Gastrocnemius medialis (tissue), 4 donors: ENCODE measurements at regions not wholly inside any gene's neighbourhood (a gene's known extent, or its start where the extent isn't known, plus 50 kb on each side); places are given as distances from the start of the nearest gene placed in this dataset.

Source experiments
- ATAC-seq, 2 donors: fragments of 150-250 bp; one replicate each; pipeline ENCODE4 v1.9.1; 2016
- DNase-seq, 2 donors: peaks; one replicate each; pipeline ENCODE4 v3.0.0-alpha.2; 2019
- H3K27ac ChIP-seq, 4 donors: fragments of 200-600 bp; sonication (generic); 1 replicate in 1 of 4; 2 replicates in 3 of 4; pipeline ENCODE4 v1.5.1; 2016 to 2018; ENCODE audit warnings: mild to moderate bottlenecking in 2 of 4, moderate library complexity in 1 of 4
- H3K27me3 ChIP-seq, 3 donors: fragments of 200-600 bp; sonication (generic) in 2 of 3; 1 replicate in 1 of 3; 2 replicates in 2 of 3; pipeline versions ENCODE4 v1.5.1 to v1.6.0; 2016 to 2019; ENCODE audit warnings: mild to moderate bottlenecking in 1 of 3, moderate library complexity in 1 of 3
- H3K36me3 ChIP-seq, 2 donors: fragments of 200-600 bp; sonication (generic) in 1 of 2; one replicate each; pipeline ENCODE4 v1.5.1; 2017 to 2018
- H3K4me1 ChIP-seq, 2 donors: fragments of 200-600 bp; sonication (generic) in 1 of 2; one replicate each; pipeline ENCODE4 v1.5.1; 2016 to 2017; ENCODE audit warnings: mild to moderate bottlenecking in 2 of 2
- H3K4me3 ChIP-seq, 4 donors: fragments of 200-600 bp; sonication (generic) in 3 of 4; 1 replicate in 1 of 4; 2 replicates in 3 of 4; pipeline ENCODE4 v1.5.1; 2016 to 2019; ENCODE audit warnings: mild to moderate bottlenecking in 2 of 4
- H3K9me3 ChIP-seq, 3 donors: fragments of 200-600 bp; sonication (generic) in 2 of 3; 1 replicate in 1 of 3; 2 replicates in 2 of 3; pipeline ENCODE4 v1.5.1; 2016 to 2019
- CTCF ChIP-seq, 5 experiments: fragments of 450-650 bp in 3 of 5; fragments of 200-600 bp in 2 of 5; sonication (generic) in 2 of 5; IDR thresholded peaks in 4 of 5; conservative IDR thresholded peaks in 1 of 5; 1 replicate in 4 of 5; 2 replicates in 1 of 5; pipeline ENCODE4 v1.5.1; 2016 to 2019; ENCODE audit warnings: antibody characterized with exemption in 5 of 5, mild to moderate bottlenecking in 3 of 5, moderate library complexity in 3 of 5
- POLR2A ChIP-seq, 2 donors: fragments of 450-650 bp; IDR thresholded peaks; one replicate each; pipeline ENCODE4 v1.6.1; 2017; ENCODE audit warnings: antibody characterized with exemption in 2 of 2, mild to moderate bottlenecking in 2 of 2, moderate library complexity in 2 of 2
- in situ Hi-C, 4 donors: fragments of 200-750 bp; cut with MboI; loops; one replicate each; pipeline versions ENCODE4 v1.15.0 to v1.8.0; 2017; ENCODE audit warnings: low sequenced_read_pairs in 4 of 4
- intact Hi-C: fragments of 100-400 bp; cut with DNase I; formaldehyde crosslinking; loops from one replicate; pipeline ENCODE4 v1.15.1; 2023; ENCODE audit warnings: low total_unique reads

GRCh38 chr6:18675881-18676280 is 288.7 kb downstream of the RNF144B start:
- DNase-seq (no peak), ATAC-seq (no peak)
- no peaks in the 10 kb centered on the region for H3K27me3 ChIP-seq
- no peaks in the 10 kb centered on the region for H3K9me3 ChIP-seq
- in situ Hi-C loops = no loop called here
- H3K4me3 ChIP-seq = no peak overlapping the region
- intact Hi-C loops = no loop called here
- no peak for TF ChIP-seq POLR2A (IDR thresholded peaks at IDR 0.05)
- no peak for TF ChIP-seq CTCF (IDR thresholded peaks at IDR 0.05 in 4 of 5, conservative IDR thresholded peaks at IDR 0.05 in 1 of 5)
- H3K36me3 ChIP-seq = no peaks in the 10 kb centered on the region
- H3K4me1 ChIP-seq = no peaks in the 10 kb centered on the region
- H3K27ac ChIP-seq = no peak overlapping the region

- DNase-seq = no peak
- intact Hi-C loops = no loop called here
- peaks cover 0 to 2% of the 10 kb centered on the region in 2 donors for H3K4me1 ChIP-seq
- no peak for ATAC-seq
- in situ Hi-C loops = no loop called here
- no peaks in the 10 kb centered on the region for H3K27me3 ChIP-seq
- H3K27ac ChIP-seq = no peak overlapping the region
- TF ChIP-seq POLR2A (IDR thresholded peaks at IDR 0.05) (no peak), CTCF (IDR thresholded peaks at IDR 0.05 in 4 of 5, conservative IDR thresholded peaks at IDR 0.05 in 1 of 5) (no peak)
- H3K4me3 ChIP-seq = no peak overlapping the region
- H3K9me3 ChIP-seq = no peaks in the 10 kb centered on the region
- no peaks in the 10 kb centered on the region for H3K36me3 ChIP-seq
These were observed 289.4 kb downstream of the RNF144B start for GRCh38 chr6:18676548-18676947.

- no peak overlapping the region for H3K4me3 ChIP-seq
- H3K9me3 ChIP-seq = no peaks in the 10 kb centered on the region
- TF ChIP-seq POLR2A (IDR thresholded peaks at IDR 0.05) = no peak
- no peak for TF ChIP-seq CTCF (IDR thresholded peaks at IDR 0.05 in 4 of 5, conservative IDR thresholded peaks at IDR 0.05 in 1 of 5)
- no peak for DNase-seq
- H3K4me1 ChIP-seq = peaks cover 7 to 9% of the 10 kb centered on the region in 2 donors
- H3K27ac ChIP-seq = no peak overlapping the region
- no peaks in the 10 kb centered on the region for H3K36me3 ChIP-seq
- no peaks in the 10 kb centered on the region for H3K27me3 ChIP-seq
- no peak for ATAC-seq
- in situ Hi-C loops (no loop called here), intact Hi-C loops (no loop called here)
These were observed 293.7 kb downstream of the RNF144B start for GRCh38 chr6:18680842-18681241.

GRCh38 chr6:18681832-18682503 is 294.8 kb downstream of the RNF144B start:
- Histone ChIP-seq H3K27me3 (no peaks in the 10 kb centered on the region), H3K4me1 (peaks cover 7 to 9% of the 10 kb centered on the region in 2 donors), H3K27ac (no peak overlapping the region), H3K36me3 (no peaks in the 10 kb centered on the region), H3K9me3 (no peaks in the 10 kb centered on the region), H3K4me3 (no peak overlapping the region)
- ATAC-seq (peak; percentile 63 to 78), DNase-seq (no peak)
- TF ChIP-seq POLR2A (IDR thresholded peaks at IDR 0.05) (no peak), CTCF (IDR thresholded peaks at IDR 0.05 in 4 of 5, conservative IDR thresholded peaks at IDR 0.05 in 1 of 5) (no peak)
- in situ Hi-C loops = no loop called here
- intact Hi-C loops = no loop called here

- H3K27ac ChIP-seq = no peak overlapping the region
These were observed 297.2 kb downstream of the RNF144B start for GRCh38 chr6:18684343-18684742.

More at GRCh38 chr6:18684343-18684742, 297.2 kb downstream of the RNF144B start:
- DNase-seq = no peak
- Histone ChIP-seq H3K27me3 (no peaks in the 10 kb centered on the region), H3K4me1 (peaks cover 7 to 9% of the 10 kb centered on the region in 2 donors), H3K36me3 (no peaks in the 10 kb centered on the region), H3K4me3 (no peak overlapping the region), H3K9me3 (no peaks in the 10 kb centered on the region)
- intact Hi-C loops (no loop called here), in situ Hi-C loops (no loop called here)
- ATAC-seq = no peak
- no peak for TF ChIP-seq POLR2A (IDR thresholded peaks at IDR 0.05)
- no peak for TF ChIP-seq CTCF (IDR thresholded peaks at IDR 0.05 in 4 of 5, conservative IDR thresholded peaks at IDR 0.05 in 1 of 5)
